Activated CD8-positive, alpha-beta memory T cell treated with anti-CD3 and anti-CD28 coated beads, Interleukin-2, amount 50 U/mL, for 24 hours (primary cell): ENCODE measurements at regions not wholly inside any gene's neighbourhood (a gene's known extent, or its start where the extent isn't known, plus 50 kb on each side); places are given as distances from the start of the nearest gene placed in this dataset.

Source experiments
- DNase-seq: peaks from one replicate; pipeline ENCODE4 v3.0.0-alpha.2; 2020; ENCODE audit errors: extremely low read depth

- no peak for DNase-seq
Measured at GRCh38 chr16:87064731-87065445, 252.3 kb downstream of the C16orf95 start.

- DNase-seq: no peak
Measured at GRCh38 chr16:87065446-87066132, 251.6 kb downstream of the C16orf95 start.

GRCh38 chr16:87066133-87067002, 250.8 kb downstream of the C16orf95 start:
- DNase-seq: no peak

- no peak for DNase-seq
Measured at GRCh38 chr16:87067003-87067556, 250.1 kb downstream of the C16orf95 start.

GRCh38 chr16:87067836-87068761, 249.1 kb downstream of the C16orf95 start:
- no peak for DNase-seq

GRCh38 chr16:87068762-87069150, 248.4 kb downstream of the C16orf95 start:
- no peak for DNase-seq

- DNase-seq: no peak
Measured at GRCh38 chr16:87070657-87071056, 246.5 kb downstream of the C16orf95 start.

GRCh38 chr16:87072101-87072500, 245.1 kb downstream of the C16orf95 start:
- DNase-seq: no peak

- no peak for DNase-seq
Measured at GRCh38 chr16:87074641-87075318, 242.4 kb downstream of the C16orf95 start.

GRCh38 chr16:87075319-87075860, 241.8 kb downstream of the C16orf95 start:
- DNase-seq: no peak

GRCh38 chr16:87076331-87076949, 240.8 kb downstream of the C16orf95 start:
- no peak for DNase-seq

GRCh38 chr16:87076950-87077749, 240.0 kb downstream of the C16orf95 start:
- DNase-seq: peak; percentile 1

GRCh38 chr16:87077750-87078127, 239.5 kb downstream of the C16orf95 start:
- DNase-seq: no peak

GRCh38 chr16:87080571-87081167, 236.5 kb downstream of the C16orf95 start:
- DNase-seq: no peak

GRCh38 chr16:87085441-87085840, 231.8 kb downstream of the C16orf95 start:
- no peak for DNase-seq

- DNase-seq: no peak
Measured at GRCh38 chr16:87086156-87086555, 231.0 kb downstream of the C16orf95 start.

- DNase-seq: no peak
Measured at GRCh38 chr16:87086575-87086974, 230.6 kb downstream of the C16orf95 start.

- no peak for DNase-seq
Measured at GRCh38 chr16:87092958-87093357, 224.2 kb downstream of the C16orf95 start.
